ENCODE measurements at regions not wholly inside any gene's neighbourhood (a gene's known extent, or its start where the extent isn't known, plus 50 kb on each side); places are given as distances from the start of the nearest gene placed in this dataset.

DNA sequence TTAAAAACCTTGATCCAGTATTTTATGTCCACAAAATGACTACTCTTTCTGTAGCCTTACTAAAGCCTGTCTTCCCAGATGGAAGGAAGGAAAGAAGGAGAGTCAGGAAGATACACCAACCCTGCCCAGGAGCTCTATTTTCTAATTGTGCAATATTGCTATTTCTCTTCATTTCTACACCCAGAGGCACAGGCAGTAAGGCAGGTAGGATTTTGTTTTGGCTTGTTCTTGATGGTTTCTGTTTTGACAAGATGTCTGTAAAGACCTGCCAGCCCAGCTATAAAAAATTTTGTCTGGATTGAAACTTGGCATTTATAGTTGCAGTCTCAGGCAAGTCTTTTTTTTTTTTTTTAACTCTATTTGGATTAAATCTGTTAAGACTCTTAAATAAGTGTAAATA, 587.5 kb upstream of the ARID1B start:
- Histone ChIP-seq H3K9me2 (replicated peaks; ENCODE audit: insufficient read depth, low read length) (no peaks in the 10 kb centered on the region), H4K20me1 (ENCODE audit: insufficient read depth, low read length) (no peaks in the 10 kb centered on the region), H2AFZ (ENCODE audit: low read length) (no peak overlapping the region), H3K9ac (ENCODE audit: low read length) (no peak overlapping the region), H3K4me1 (ENCODE audit: low read length) (no peaks in the 10 kb centered on the region), H3F3A (ENCODE audit: insufficient read depth, low read length) (no peaks in the 10 kb centered on the region), H3K36me3 (replicated peaks; ENCODE audit: insufficient read depth, low read length) (no peaks in the 10 kb centered on the region), H3K27ac (ENCODE audit: low read length) (no peak overlapping the region), H3K9me3 (replicated peaks; ENCODE audit: insufficient read depth, low read length) (no peaks in the 10 kb centered on the region), H3K4me3 (ENCODE audit: low read length) (no peak overlapping the region), H3K27me3 (replicated peaks; ENCODE audit: insufficient read depth, low read length) (no peaks in the 10 kb centered on the region), H3K79me2 (ENCODE audit: low read length) (no peaks in the 10 kb centered on the region), H3K4me2 (ENCODE audit: low read depth, low read length) (no peak overlapping the region)
- no peak for DNase-seq
- TF ChIP-seq, protein P1, sequence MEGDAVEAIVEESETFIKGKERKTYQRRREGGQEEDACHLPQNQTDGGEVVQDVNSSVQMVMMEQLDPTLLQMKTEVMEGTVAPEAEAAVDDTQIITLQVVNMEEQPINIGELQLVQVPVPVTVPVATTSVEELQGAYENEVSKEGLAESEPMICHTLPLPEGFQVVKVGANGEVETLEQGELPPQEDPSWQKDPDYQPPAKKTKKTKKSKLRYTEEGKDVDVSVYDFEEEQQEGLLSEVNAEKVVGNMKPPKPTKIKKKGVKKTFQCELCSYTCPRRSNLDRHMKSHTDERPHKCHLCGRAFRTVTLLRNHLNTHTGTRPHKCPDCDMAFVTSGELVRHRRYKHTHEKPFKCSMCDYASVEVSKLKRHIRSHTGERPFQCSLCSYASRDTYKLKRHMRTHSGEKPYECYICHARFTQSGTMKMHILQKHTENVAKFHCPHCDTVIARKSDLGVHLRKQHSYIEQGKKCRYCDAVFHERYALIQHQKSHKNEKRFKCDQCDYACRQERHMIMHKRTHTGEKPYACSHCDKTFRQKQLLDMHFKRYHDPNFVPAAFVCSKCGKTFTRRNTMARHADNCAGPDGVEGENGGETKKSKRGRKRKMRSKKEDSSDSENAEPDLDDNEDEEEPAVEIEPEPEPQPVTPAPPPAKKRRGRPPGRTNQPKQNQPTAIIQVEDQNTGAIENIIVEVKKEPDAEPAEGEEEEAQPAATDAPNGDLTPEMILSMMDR (IDR thresholded peaks at IDR 0.05; ENCODE audit: low read length): no peak
- no peak for TF ChIP-seq EZH2phosphoT487 (IDR thresholded peaks at IDR 0.05; ENCODE audit: low read length)
- TF ChIP-seq EZH2 (optimal IDR thresholded peaks at IDR 0.05; ENCODE audit: low read depth, low read length): no peak

DNA sequence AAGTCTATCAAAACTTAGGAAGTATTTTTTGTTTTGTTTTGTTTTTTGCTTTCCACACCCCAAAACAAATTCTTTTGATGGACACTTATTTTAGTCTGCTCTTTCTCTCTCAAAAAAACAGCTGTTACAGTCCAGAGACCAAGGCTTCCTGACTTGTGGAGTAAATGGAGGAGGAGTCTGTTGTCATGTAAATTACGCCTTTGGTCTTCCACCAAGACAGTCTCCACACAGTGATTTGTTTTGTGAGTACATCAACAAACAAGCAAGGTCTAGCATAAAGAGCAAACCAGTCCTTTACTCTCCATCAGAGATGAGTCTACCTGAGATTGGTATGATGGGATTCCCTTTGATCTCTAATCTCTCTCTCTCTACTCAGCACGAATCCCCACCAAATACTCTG, 588.0 kb upstream of the ARID1B start:
- Histone ChIP-seq H3K9ac (ENCODE audit: low read length) (no peak overlapping the region), H3K27me3 (replicated peaks; ENCODE audit: insufficient read depth, low read length) (no peaks in the 10 kb centered on the region), H2AFZ (ENCODE audit: low read length) (no peak overlapping the region), H3K27ac (ENCODE audit: low read length) (no peak overlapping the region), H3K9me2 (replicated peaks; ENCODE audit: insufficient read depth, low read length) (no peaks in the 10 kb centered on the region), H3K9me3 (replicated peaks; ENCODE audit: insufficient read depth, low read length) (no peaks in the 10 kb centered on the region), H3K79me2 (ENCODE audit: low read length) (no peaks in the 10 kb centered on the region), H3K4me2 (ENCODE audit: low read depth, low read length) (no peak overlapping the region), H3F3A (ENCODE audit: insufficient read depth, low read length) (no peaks in the 10 kb centered on the region), H3K36me3 (replicated peaks; ENCODE audit: insufficient read depth, low read length) (no peaks in the 10 kb centered on the region), H4K20me1 (ENCODE audit: insufficient read depth, low read length) (no peaks in the 10 kb centered on the region), H3K4me3 (ENCODE audit: low read length) (no peak overlapping the region), H3K4me1 (ENCODE audit: low read length) (no peaks in the 10 kb centered on the region)
- DNase-seq: no peak
- TF ChIP-seq EZH2 (optimal IDR thresholded peaks at IDR 0.05; ENCODE audit: low read depth, low read length) (no peak), EZH2phosphoT487 (IDR thresholded peaks at IDR 0.05; ENCODE audit: low read length) (no peak)
- TF ChIP-seq, protein P1 (IDR thresholded peaks at IDR 0.05; ENCODE audit: low read length): no peak

DNA sequence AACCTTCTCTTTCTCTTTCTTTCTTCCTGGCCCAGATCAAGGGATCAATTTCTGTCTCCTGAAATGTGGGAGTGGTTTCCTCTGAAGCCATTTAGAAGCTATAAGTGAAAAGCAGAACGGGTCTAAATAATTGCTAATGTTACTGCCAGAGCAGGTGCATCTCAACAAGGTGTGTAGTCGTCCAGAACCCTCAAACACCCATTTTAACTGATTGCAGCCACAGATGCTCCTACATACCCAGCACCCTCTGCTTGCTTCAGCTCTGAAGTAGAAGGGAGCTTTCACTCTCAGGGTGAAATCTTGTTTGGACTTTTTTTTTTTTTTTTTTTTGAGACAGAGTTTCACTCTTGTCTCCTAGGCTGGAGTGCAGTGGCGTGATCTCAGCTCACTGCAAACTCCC, 592.1 kb upstream of the ARID1B start:
- H3K27ac ChIP-seq (ENCODE audit: low read length): no peak overlapping the region
- no peak overlapping the region for H3K4me2 ChIP-seq (ENCODE audit: low read depth, low read length)
- no peak for TF ChIP-seq EZH2phosphoT487 (IDR thresholded peaks at IDR 0.05; ENCODE audit: low read length)
- TF ChIP-seq EZH2 (optimal IDR thresholded peaks at IDR 0.05; ENCODE audit: low read depth, low read length): no peak
- TF ChIP-seq, protein P1 (IDR thresholded peaks at IDR 0.05; ENCODE audit: low read length): no peak

More for the DNA sequence above, 592.1 kb upstream of the ARID1B start:
- Histone ChIP-seq H3K9me3 (replicated peaks; ENCODE audit: insufficient read depth, low read length) (no peaks in the 10 kb centered on the region), H2AFZ (ENCODE audit: low read length) (no peak overlapping the region), H3K36me3 (replicated peaks; ENCODE audit: insufficient read depth, low read length) (no peaks in the 10 kb centered on the region), H3F3A (ENCODE audit: insufficient read depth, low read length) (no peaks in the 10 kb centered on the region), H3K9me2 (replicated peaks; ENCODE audit: insufficient read depth, low read length) (no peaks in the 10 kb centered on the region), H3K79me2 (ENCODE audit: low read length) (no peaks in the 10 kb centered on the region), H4K20me1 (ENCODE audit: insufficient read depth, low read length) (no peaks in the 10 kb centered on the region), H3K4me3 (ENCODE audit: low read length) (no peak overlapping the region), H3K9ac (ENCODE audit: low read length) (no peak overlapping the region), H3K4me1 (ENCODE audit: low read length) (no peaks in the 10 kb centered on the region), H3K27me3 (replicated peaks; ENCODE audit: insufficient read depth, low read length) (no peaks in the 10 kb centered on the region)
- DNase-seq: no peak
